Daoy (cell line): ENCODE measurements at regions not wholly inside any gene's neighbourhood (a gene's known extent, or its start where the extent isn't known, plus 50 kb on each side); places are given as distances from the start of the nearest gene placed in this dataset.
"Not testable (repeated sequence)": the region's sequence is repeated elsewhere in the genome, so short reads cannot be mapped to it uniquely, and the experiment has no call there.

ENCODE experiments used
- DNase-seq: peaks from one replicate; pipeline ENCODE4 v3.0.0-alpha.2; 2015; ENCODE audit warnings: low read depth

DNA sequence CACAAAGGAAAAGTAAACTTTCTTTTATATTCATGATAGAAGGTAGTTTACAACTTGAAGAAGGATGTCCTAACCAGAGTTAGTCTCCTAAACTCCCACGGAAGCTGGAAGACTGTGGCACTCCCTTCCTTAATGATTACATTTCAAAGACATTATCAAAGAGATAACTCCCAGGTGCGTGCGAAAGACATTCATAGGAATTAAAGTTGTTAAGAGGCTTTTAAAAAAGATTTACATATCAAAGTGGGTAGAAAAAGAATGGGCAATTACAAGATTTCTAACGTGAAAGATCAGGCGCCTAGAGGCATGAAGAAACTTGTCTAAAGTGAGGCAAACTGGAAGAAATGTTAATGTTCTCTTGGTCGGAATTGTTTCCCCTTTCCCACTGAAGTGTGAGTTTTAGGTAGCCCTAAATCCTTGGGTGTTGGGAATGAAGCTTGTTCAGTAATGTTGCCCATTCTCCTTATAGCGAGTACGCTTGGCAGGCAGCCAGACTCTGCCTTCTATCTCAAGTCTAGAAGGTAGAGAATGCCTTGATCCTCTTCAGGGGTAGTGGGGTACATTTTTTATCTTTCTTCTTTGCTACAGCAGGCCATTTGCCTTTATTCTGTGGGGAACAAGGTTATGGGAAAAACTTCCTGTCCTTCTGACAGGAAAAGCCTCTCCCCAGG, 642.0 kb downstream of the SLC6A15 start:
- no peak for DNase-seq

DNA sequence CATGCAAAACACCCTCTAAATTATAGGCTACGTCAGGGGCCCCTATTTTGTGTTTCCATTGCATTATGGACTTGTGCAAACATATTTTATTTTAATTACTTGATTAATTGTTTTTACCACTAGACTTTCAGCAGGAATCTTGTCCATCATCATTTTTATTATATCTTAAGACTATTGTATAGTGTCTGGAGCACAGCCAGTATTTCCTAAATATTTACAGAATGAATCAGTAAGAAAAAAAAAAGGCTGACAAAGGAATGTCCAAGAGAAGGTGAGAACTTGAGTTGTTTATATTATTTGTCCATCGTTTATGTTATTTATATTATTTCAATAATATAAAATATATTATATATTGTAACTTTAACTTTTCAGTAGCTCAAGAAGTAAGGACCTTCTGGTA, 664.7 kb downstream of the SLC6A15 start:
- no peak for DNase-seq

DNA sequence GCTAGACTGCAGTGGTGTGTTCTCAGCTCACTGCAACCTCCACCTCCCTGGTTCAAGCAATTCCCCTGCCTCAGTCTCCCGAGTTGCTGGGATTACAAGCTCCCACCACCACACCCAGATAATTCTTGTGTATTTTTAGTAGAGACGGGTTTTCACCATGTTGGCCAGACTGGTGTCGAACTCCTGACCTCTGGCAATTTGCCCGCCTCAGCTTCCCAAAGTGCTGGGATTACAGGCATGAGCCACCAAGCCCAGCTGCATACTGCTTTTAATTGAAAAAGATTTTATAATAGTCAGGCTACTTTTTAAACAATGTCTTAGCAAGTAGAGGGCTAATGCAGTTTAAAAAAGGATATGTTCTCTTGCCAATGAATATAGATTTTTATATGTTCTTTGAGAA, 668.9 kb downstream of the SLC6A15 start:
- no peak for DNase-seq

DNA sequence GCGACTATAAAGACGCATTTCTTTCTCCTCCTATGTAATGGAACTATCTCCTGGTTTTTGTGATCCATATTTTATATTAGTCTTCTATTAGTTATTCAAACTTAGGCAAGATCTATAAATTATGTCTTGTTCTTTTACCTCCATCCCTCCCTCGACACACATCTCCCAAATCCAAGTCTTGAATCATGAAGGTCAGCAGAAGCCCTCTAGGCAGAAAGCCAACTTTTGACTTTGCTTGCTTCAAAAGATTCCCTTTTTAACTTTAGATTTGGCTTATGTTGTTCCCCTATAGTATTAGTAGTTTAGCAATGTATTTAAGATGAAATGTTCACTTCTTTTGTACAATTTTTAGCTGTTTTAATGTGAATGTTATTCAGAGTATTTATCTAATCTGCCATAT, 689.8 kb downstream of the SLC6A15 start:
- no peak for DNase-seq

DNA sequence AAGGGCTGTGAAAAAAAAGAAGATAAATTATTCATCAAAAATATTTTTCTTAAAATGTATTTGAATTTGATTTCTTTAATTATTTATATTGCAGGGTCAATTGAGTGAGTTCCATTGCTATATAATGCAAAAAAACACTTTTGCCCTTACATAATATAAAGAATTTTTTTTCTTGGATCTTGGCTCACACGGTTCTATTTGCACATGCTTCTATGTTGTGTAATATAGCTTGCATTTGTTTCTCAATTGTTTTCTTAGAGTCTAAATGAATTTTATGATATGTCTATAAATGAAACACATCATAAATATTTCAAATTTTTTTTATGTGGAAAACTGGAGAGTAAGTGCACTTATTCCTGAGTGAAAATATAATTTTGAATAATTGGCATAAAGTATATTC, 694.2 kb downstream of the SLC6A15 start:
- DNase-seq: no peak

DNA sequence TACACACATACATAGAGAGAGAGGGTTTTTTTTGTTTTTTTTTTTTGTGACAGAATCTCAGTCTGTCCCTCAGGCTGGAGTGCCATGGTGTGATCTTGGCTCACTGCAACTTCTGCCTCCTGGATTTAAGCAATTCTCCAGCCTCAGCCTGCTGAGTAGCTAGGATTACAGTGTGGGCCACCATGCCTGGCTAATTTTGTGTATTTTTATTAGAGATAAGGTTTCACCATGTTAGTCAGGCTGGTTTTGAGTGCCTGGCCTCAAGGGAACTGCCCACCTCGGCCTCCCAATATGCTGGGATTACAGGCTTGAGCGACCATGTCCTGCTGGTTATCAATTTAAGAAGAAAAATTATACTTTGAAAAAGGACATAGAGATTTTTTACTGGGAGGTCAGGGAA, 710.6 kb downstream of the SLC6A15 start:
- DNase-seq: peak; percentile 1

DNA sequence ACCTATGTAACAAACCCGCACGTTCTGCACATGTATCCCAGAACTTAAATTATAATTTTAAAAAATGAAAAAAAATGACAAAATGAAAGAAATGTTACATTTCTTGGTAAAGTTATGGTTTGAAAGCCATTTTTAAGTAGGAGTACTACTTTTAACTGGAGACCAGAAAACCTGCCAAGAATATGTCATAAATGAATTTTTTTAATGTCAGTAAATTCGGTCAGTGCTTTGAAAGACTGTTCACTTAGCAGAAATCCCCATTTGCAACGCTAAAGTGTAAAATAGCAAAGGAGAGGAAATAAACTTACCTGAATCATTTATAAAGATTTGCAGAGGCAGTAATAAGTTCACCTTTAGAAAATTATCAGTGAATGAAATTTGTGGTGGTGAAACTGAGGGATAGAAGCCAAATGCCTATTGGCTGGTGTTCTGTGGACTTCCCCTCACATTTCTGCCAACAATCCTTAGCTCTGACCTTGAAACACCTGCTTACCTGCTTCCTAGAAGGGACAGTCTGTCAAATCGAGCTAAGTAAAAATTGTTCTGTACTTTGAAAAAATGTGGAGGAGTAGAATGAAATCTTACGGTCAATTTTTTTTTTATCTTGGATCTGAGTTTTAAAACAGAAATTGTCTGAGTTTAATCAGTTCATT, 714.2 kb downstream of the SLC6A15 start:
- DNase-seq: no peak

DNA sequence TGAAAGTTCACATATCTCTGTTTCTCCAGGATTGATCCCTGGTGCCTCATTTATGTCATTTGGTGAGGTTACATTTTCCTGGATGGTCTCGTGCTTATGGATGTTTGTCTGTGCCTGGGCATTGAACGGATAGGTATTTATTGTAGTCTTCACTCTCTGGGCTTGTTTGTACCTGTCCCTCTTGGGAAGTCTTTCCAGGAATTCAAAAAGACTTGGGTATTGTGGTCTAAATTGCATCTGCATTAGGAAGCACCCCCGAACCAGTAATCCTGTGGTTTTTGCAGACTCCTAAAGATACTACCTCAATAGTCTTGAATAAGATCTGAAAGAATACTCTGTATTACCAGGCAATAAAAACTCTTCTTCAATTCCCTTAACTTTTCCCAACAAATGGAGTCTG, 720.8 kb downstream of the SLC6A15 start:
- no peak for DNase-seq

DNA sequence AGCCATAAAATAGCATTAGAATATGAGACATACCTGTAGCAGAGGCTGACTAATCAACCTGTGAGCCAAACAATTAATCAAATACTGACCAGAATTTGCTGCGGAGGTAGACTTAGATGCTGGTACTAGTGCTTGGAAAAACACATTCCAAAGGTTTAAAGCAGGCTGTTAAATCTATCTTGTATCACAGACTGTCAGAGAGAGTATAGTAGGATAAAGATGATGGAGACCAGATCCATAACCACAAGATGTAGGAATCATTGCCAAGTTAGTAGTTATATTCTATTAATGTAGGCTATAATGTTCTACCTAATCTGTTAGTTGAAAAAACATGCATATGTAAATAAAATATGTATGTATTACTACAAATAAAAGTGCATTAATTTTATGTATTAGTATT, 726.2 kb downstream of the SLC6A15 start:
- DNase-seq: no peak

DNA sequence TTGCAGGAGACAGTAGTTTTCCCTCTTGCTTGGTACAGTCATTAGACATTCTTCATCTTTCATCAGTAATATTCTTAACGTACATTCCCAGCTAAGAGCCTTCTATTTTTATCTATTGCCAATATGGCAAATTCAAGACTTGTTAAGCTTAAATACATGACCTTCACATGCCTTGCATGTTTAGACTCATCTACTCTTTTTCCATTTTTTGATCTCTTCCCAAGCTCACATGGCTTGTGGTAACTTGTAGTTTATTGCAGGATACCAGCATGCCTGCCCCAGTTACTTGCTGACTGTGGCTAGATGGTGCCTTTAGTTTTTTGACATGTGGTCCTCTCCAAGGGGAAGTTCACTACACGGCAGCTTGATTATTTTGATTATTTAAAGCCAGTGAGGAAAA, 729.0 kb downstream of the SLC6A15 start:
- DNase-seq: no peak

DNA sequence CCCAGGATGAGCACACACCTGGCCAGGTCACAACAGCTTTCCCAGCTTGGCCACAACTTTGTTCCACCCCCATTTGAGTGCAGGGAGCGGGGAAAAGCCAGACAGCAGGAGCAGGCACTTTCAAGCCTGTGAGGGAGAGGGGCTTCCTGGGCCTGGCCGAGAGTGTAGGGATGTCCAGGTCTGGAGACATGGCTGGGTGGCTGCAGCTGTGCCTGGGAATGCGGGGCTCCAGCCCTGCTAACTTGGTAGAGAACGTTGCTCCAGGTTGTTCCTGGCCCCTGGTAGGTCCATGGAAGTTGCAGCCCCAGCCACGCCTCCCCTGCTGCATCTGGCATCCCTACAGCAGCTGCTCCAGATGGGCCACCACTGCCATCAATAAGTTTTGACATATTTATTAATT, 738.5 kb downstream of the SLC6A15 start:
- DNase-seq: no peak

DNA sequence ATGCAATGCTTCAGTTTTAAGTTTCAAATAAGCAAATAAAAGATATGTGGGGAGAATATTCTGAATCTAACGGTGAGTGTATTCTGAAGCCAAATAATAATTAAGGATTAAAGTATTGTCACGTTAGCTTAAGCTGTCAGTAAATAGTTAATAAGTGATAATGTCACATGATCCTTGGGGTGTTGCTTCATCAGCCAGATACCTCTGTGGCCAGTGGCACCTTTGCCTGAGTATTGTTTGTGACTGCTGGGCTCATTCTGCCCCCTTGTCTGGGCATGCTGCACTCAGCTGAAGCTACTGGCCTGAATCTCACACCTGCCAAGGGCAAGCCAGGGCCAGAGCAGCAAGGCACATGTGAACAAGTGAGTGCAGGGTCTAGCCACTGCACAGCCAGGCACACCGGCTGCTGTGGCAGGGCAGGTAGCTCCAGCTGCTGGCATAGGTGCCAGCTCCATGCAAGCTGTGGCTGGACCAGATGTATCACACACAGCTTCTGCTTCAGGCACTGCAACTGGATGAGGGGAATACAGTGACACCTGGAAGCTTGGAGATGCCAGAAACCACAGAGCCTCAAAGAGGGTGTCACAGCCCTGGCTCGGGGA, 739.7 kb downstream of the SLC6A15 start:
- DNase-seq: no peak

DNA sequence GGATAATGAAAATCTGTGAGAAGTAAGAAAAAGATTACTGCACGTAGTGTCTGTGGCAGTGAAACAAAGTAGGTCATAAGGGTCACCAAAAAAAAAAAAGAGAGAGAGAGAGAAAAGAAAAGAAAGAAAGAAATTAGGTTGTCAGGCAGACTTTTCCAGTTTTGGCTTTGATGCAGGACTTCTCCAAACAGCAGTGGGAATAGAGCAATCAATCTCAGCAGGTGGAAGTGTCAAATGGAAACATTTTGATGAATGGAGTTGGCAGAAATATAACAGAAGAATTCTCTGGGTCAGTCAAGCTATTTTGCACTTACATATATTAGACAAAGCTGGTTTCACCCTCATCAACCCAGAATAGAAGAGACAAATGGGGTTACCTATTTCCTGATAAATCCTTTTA, 745.8 kb downstream of the SLC6A15 start:
- DNase-seq: no peak

DNA sequence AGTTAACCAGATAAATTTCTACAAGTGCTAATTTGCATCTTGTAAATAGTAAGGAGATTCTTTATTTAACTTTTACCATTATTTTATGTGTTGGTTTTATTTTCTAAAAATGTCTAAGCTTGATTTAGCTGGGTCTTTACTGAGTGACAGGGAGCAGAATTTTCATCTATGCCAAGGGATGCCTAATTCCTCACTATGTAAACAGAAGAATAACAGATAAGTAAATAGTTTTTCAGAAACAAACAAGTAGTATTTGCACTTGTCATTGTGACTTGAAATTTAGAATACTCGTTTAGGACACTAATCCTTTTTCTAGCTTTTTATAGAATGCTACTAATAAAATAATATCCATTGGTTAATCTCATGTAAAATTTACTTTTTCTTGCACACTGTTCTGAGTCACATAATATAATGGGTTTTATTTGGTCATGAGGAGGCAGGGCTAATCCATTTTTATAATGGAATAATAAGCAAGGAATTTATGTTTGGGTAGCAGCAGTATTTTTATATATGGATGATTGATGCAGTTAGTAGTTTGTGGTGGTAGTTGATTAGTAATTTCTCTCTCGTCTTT, 746.5 kb downstream of the SLC6A15 start:
- DNase-seq: no peak

DNA sequence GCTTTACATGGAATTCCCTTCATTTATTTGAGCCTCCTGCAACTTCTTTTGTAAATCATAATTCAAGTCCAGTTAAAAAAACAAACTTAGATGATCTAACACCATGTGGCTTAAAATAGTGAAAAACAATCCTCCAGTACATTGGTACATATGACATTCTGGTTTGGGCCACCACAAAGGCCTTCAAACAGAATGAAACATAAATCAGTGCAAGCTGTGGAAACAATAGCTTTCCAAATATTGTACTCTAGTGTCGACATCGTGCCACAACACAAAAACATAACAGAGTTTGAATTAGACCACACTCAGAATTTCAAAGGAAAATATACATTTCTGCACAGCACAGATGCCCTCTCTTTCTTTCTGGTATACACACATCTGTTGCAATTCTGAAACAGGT, 751.3 kb downstream of the SLC6A15 start:
- DNase-seq: no peak

DNA sequence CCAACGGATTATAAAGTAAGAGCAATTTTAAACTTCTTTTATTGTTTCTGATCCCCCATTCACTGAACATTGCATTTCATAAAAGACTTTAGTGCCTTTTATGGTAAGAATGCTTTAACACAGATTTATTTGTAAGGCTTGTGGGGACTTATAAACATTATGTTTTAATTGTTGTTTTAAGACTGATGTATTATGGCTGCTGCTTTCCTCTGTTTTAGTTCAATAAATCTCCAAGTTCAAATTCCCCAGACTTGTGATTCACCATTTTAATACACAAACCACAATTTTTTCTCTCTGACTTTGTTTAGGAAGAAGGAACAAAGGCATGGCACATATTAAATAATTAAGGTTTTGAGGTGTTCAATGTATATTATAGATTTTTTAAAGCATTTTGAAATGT, 753.3 kb downstream of the SLC6A15 start:
- no peak for DNase-seq

DNA sequence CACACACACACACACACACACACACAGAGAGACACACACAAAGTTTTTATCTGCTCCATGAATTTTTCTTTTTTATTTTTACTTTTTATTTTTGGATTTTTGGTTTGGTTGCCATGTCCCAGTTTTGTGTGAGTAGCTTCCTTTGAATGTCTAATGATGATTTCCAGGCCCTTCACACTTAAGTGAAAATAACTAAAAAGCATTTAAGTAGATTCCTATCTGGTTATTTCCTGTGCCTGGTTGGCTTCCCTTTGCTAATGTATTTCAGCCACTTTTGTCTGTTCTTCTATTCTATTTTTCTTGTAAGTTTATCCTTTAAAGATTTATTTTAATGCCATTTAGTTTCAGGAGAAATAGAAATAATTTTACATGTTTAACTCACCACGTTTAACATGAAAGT, 755.4 kb downstream of the SLC6A15 start:
- no peak for DNase-seq

DNA sequence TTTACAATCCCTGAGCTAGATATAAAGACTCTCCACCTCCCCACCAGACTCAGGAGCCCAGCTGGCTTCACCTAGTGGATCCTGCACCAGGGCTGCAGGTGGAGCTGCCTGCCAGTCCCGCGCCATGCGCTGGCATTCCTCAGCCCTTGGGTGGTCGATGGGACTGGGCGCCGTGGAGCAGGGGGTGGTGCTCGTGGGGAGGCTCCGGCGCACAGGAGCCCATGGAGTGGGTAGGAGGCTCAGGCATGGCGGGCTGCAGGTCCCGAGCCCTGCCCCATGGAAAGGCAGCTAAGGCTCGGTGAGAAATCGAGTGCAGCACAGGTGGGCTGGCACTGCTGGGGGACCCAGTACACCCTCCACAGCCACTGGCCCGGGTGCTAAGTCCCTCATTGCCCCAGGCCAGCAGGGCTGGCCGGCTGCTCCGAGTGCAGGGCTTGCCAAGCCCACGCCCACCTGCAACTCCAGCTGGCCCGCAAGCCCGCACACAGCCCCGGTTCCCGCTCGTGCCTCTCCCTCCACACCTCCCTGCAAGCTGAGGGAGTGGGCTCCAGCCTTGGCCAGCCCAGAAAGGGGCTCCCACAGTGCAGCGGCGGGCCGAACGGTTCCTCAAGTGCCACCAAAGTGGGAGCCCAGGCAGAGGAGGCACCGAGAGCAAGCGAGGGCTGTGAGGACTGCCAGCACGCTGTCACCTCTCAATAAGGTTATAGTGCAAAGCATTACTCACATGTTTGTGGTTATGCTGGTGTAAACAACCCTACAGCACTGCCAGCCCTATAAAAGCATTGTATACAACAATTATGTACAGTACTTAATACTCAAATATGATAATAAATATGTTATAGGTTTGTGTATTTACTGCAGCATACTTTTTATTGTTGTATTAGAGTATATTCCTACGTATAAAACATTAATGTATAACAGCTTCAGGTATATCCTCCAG, 757.3 kb downstream of the SLC6A15 start:
- not testable (repeated sequence) for DNase-seq

DNA sequence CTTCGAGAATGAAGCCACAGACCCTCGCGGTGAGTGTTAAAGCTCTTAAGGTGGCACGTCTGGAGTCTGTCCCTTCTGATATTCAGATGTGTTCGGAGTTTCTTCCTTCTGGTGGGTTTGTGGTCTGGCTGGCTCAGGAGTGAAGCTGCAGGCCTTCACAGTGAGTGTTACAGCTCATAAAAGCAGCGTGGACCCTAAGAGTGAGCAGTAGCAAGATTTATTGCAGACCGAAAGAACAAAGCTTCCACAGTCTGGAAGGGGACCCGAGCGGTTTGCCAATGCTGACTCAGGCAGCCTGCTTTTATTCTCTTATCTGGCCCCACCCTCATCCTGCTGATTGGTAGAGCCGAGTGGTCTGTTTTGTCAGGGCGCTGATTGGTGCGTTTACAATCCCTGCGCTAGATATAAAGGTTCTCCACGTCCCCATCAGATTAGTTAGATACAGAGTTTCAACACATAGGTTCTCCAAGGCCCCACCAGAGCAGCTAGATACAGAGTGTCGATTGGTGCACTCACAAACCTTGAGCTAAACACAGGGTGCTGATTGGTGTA, 758.1 kb downstream of the SLC6A15 start:
- not testable (repeated sequence) for DNase-seq

DNA sequence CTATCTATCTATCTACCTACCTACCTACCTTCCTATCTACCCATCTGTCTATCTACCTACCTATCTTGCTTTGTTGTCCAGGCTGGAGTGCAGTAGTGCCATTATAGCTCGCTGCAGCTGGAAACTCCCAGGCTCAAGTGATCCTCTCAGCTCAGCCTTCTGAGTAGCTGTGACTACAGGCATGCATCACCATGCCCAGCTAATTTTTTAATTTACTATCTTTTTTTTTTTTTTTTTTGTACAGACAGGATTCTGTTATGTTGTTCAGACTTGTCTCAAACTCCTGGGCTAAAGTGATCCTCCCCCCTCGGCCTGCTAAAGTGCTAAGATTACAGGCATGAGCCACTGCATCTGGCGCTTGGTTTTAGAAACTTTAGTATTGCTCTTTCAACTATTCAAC, 762.4 kb downstream of the SLC6A15 start:
- DNase-seq: no peak

DNA sequence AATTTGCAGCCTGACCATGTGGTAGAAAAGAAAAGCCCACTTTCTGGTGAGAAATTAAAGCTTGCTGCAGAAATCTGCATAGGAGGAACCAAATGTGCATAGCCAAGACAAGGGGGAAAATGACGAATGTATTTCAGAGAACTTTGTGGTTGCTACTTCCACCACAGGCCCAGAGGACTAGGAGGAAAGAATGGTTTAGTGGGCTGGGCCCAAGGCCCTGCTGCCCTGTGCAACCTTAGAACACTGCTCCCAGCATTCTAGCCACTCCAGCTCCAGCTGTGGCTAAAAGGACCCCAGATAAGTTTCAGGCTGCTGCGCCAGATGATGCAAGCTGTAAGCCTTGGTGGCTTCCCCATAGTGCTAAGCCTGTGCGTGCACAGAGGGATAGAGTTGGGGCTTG, 764.3 kb downstream of the SLC6A15 start:
- no peak for DNase-seq

DNA sequence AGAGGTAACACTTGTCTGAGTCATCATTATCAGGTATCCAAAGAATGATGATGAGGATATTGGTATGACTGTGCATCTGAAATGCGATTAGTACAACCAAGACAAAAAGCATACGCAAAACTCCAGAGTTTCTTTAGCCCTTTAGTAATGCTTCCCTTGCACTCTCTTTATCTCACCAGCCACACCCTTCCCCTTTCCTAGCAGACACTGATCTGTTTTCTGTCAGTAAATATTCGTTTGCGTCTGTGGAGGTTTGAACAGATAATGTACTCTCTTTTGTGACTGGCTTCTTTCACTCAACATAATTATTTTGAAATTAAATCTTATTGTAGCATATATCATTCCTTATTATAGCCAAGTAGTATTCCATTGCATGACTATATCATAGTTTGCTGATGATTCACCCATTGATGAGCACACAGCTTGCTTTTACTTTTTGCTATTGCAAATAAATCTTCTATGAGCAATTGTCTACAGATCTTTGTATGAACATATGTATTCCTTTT, 775.7 kb downstream of the SLC6A15 start:
- DNase-seq: no peak
